Mesothelial cell of epicardium (in vitro differentiated cells): ENCODE measurements at regions not wholly inside any gene's neighbourhood (a gene's known extent, or its start where the extent isn't known, plus 50 kb on each side); places are given as distances from the start of the nearest gene placed in this dataset.

Experiments used
- DNase-seq, 2 experiments: peaks; one replicate each; pipeline ENCODE4 v3.0.0; 2021; ENCODE audit warnings: low spot score in 2 of 2; ENCODE audit not compliant: unreplicated experiment in 2 of 2
- H3K27ac Mint-ChIP-seq: 2 replicates; pipeline ENCODE4 v1.8.0; 2021; ENCODE audit warnings: mixed read lengths
- H3K27me3 Mint-ChIP-seq: 2 replicates; pipeline ENCODE4 v1.8.0; 2021; ENCODE audit warnings: low read depth, mixed read lengths
- H3K36me3 Mint-ChIP-seq: 2 replicates; pipeline ENCODE4 v1.8.0; 2021; ENCODE audit warnings: mixed read lengths
- H3K4me1 Mint-ChIP-seq: 2 replicates; pipeline ENCODE4 v1.8.0; 2021; ENCODE audit warnings: mixed read lengths
- H3K4me3 Mint-ChIP-seq: 2 replicates; pipeline ENCODE4 v1.8.0; 2021; ENCODE audit warnings: mild to moderate bottlenecking, moderate library complexity, mixed read lengths
- H3K9me3 Mint-ChIP-seq: 2 replicates; pipeline ENCODE4 v1.8.0; 2021; ENCODE audit warnings: mixed read lengths
- CTCF ChIP-seq: fragments of 200-600 bp; sonication (generic); IDR thresholded peaks from one replicate; pipeline ENCODE4 v1.5.0; 2021; ENCODE audit warnings: antibody characterized with exemption; ENCODE audit not compliant: unreplicated experiment

GRCh38 chr20:52637201-52637600 lies 335.0 kb upstream of the TSHZ2 start:
- TF ChIP-seq CTCF = no peak
- Mint-ChIP-seq H3K27ac (no peak overlapping the region), H3K4me1 (no peaks in the 10 kb centered on the region), H3K36me3 (no peaks in the 10 kb centered on the region), H3K27me3 (peaks cover 21% of the 10 kb centered on the region), H3K4me3 (no peak overlapping the region), H3K9me3 (peaks cover 18% of the 10 kb centered on the region)
- no peak for DNase-seq

GRCh38 chr20:52631469-52631868 lies 340.7 kb upstream of the TSHZ2 start:
- no peak for TF ChIP-seq CTCF
- peaks cover 11% of the 10 kb centered on the region for H3K9me3 Mint-ChIP-seq
- H3K27me3 Mint-ChIP-seq = peaks cover 20% of the 10 kb centered on the region
- no peaks in the 10 kb centered on the region for H3K4me1 Mint-ChIP-seq
- no peak for DNase-seq
- H3K36me3 Mint-ChIP-seq = no peaks in the 10 kb centered on the region
- no peak overlapping the region for H3K27ac Mint-ChIP-seq
- H3K4me3 Mint-ChIP-seq = no peak overlapping the region

DNA sequence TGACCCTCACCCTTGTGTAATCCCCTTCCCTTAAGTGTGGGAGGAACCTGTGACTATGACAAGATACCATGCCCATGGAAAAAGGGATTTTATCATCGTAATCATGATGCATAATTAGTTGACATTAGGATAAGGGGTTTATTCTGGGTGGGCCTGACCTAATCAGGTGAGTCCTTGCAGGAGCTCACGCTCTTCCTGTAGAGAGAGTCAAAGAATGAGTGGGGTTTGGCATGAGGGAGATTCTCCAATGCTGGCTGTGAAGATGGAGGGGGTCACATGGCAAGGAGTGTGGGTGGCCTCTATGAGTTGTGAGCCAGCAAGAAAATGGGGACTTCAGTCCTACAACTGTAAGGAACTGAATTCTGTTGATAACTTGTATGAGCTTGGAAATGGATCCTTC lies 342.0 kb upstream of the TSHZ2 start:
- peaks cover 11% of the 10 kb centered on the region for H3K9me3 Mint-ChIP-seq
- DNase-seq = no peak
- no peaks in the 10 kb centered on the region for H3K36me3 Mint-ChIP-seq
- H3K27ac Mint-ChIP-seq = no peak overlapping the region
- H3K4me3 Mint-ChIP-seq = no peak overlapping the region
- no peak for TF ChIP-seq CTCF
- no peaks in the 10 kb centered on the region for H3K4me1 Mint-ChIP-seq
- peaks cover 20% of the 10 kb centered on the region for H3K27me3 Mint-ChIP-seq

DNA sequence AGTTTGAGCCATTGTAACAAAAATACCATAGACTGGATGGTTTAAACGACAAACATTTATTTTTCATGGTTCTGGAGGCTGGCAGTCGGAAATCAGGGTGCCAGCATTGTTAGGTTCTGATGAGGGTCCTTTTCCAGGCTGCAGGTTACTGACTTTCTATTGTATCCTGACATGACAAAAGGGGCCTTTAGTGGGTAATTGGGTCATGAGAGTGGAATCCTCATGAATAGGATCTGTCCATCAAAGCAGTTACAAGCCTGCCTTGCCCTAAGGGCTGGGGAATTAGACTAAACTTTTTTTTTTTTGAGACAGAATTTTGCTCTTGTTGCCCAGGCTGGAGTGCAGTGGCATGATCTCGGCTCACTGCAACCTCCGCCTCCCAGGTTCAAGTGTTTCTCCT lies 347.9 kb upstream of the TSHZ2 start:
- no peak for DNase-seq
- peaks cover 4% of the 10 kb centered on the region for H3K4me1 Mint-ChIP-seq
- H3K9me3 Mint-ChIP-seq = no peaks in the 10 kb centered on the region
- H3K27ac Mint-ChIP-seq = no peak overlapping the region
- H3K27me3 Mint-ChIP-seq = peaks cover 32% of the 10 kb centered on the region
- H3K36me3 Mint-ChIP-seq = no peaks in the 10 kb centered on the region
- H3K4me3 Mint-ChIP-seq = no peak overlapping the region
- no peak for TF ChIP-seq CTCF

- no peaks in the 10 kb centered on the region for H3K36me3 Mint-ChIP-seq
- H3K27me3 Mint-ChIP-seq = peaks cover 46% of the 10 kb centered on the region
- DNase-seq = no peak
- H3K9me3 Mint-ChIP-seq = no peaks in the 10 kb centered on the region
- no peak overlapping the region for H3K4me3 Mint-ChIP-seq
- H3K4me1 Mint-ChIP-seq = peaks cover 9% of the 10 kb centered on the region
- no peak overlapping the region for H3K27ac Mint-ChIP-seq
- TF ChIP-seq CTCF = no peak
These were observed 350.1 kb upstream of the TSHZ2 start for GRCh38 chr20:52622081-52622480.

DNA sequence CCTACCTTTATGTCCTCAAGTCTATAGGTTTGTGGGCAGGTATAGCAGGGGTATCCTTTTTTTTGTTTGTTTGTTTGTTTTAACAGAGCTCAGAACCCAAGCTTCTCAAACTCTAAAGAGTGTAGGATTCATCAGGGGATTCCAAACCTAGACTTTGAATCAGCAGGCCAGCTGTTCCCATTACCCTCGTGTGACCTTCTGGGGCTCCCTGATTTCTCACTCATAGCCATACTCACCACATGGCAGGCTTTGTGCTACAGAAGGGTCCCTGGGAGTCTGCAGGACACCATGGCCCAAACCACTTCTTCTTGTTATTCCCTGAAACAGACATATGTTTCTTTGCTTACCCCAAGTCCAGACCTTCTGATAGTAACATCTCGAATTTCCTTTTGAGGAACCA lies 350.8 kb upstream of the TSHZ2 start:
- no peak for TF ChIP-seq CTCF
- H3K9me3 Mint-ChIP-seq = no peaks in the 10 kb centered on the region
- no peak overlapping the region for H3K4me3 Mint-ChIP-seq
- H3K27me3 Mint-ChIP-seq = peaks cover 51% of the 10 kb centered on the region
- no peaks in the 10 kb centered on the region for H3K36me3 Mint-ChIP-seq
- DNase-seq = no peak
- H3K4me1 Mint-ChIP-seq = peaks cover 9% of the 10 kb centered on the region
- H3K27ac Mint-ChIP-seq = no peak overlapping the region
